CD14-positive monocyte (primary cell): ENCODE measurements at regions not wholly inside any gene's neighbourhood (a gene's known extent, or its start where the extent isn't known, plus 50 kb on each side); places are given as distances from the start of the nearest gene placed in this dataset.

Source experiments
- DNase-seq, 3 donors: peaks; one replicate each; pipeline ENCODE4 v3.0.0-alpha.2; 2011 to 2022
- H2AFZ ChIP-seq: 2 replicates; pipeline ENCODE4 v1.6.0; 2012; ENCODE audit warnings: mild to moderate bottlenecking, low read depth, low read length, inconsistent platforms; ENCODE audit not compliant: insufficient read depth, poor library complexity, severe bottlenecking
- H3K27ac ChIP-seq, 2 donors: 1 replicate in 1 of 2; 2 replicates in 1 of 2; pipeline ENCODE4 v1.5.1; 2012 to 2013; ENCODE audit warnings: low read length in 2 of 2, control low read depth in 1 of 2, inconsistent platforms in 1 of 2, low read depth in 1 of 2, mild to moderate bottlenecking in 1 of 2
- H3K27me3 ChIP-seq, 2 donors: one replicate each; pipeline versions ENCODE4 v1.6.0 to v1.6.1; 2011 to 2013; ENCODE audit warnings: low read length in 2 of 2; ENCODE audit not compliant: control insufficient read depth in 2 of 2, insufficient read depth in 2 of 2
- H3K36me3 ChIP-seq, 2 donors: replicated peaks in 1 of 2; 1 replicate in 1 of 2; 2 replicates in 1 of 2; pipeline versions ENCODE4 v1.5.1 to v1.6.1; 2012 to 2013; ENCODE audit warnings: low read length in 2 of 2, control low read depth in 1 of 2, inconsistent platforms in 1 of 2, mild to moderate bottlenecking in 1 of 2; ENCODE audit not compliant: insufficient read depth in 2 of 2, control insufficient read depth in 1 of 2
- H3K4me1 ChIP-seq, 2 donors: 1 replicate in 1 of 2; 2 replicates in 1 of 2; pipeline versions ENCODE4 v1.5.1 to v1.6.1; 2012 to 2013; ENCODE audit warnings: low read length in 2 of 2, control low read depth in 1 of 2, inconsistent platforms in 1 of 2, mild to moderate bottlenecking in 1 of 2, moderate library complexity in 1 of 2; ENCODE audit not compliant: insufficient read depth in 2 of 2, control insufficient read depth in 1 of 2
- H3K4me2 ChIP-seq: replicated peaks from 2 replicates; pipeline ENCODE3; 2012; ENCODE audit warnings: low read length, moderate library complexity, mild to moderate bottlenecking; ENCODE audit not compliant: poor library complexity, severe bottlenecking; ENCODE audit errors: extremely low read depth
- H3K4me3 ChIP-seq, 3 experiments: fragments of 200-600 bp in 1 of 3; sonication (generic) in 1 of 3; replicated peaks in 1 of 3; 1 replicate in 2 of 3; 2 replicates in 1 of 3; pipeline ENCODE4 v1.5.1; 2011 to 2013; ENCODE audit warnings: low read length in 3 of 3, mild to moderate bottlenecking in 3 of 3, control low read depth in 2 of 3, low read depth in 2 of 3, inconsistent platforms in 1 of 3, moderate library complexity in 1 of 3
- H3K79me2 ChIP-seq: 2 replicates; pipeline ENCODE4 v1.6.0; 2012; ENCODE audit warnings: mild to moderate bottlenecking, control low read depth, inconsistent platforms, low read length, moderate library complexity; ENCODE audit not compliant: insufficient read depth
- H3K9ac ChIP-seq: 2 replicates; pipeline ENCODE4 v1.6.0; 2017; ENCODE audit warnings: low read length, mild to moderate bottlenecking; ENCODE audit not compliant: insufficient read depth, poor library complexity, severe bottlenecking
- H3K9me3 ChIP-seq, 2 donors: replicated peaks in 1 of 2; 1 replicate in 1 of 2; 2 replicates in 1 of 2; pipeline versions ENCODE4 v1.5.1 to v1.6.1; 2012 to 2013; ENCODE audit warnings: low read length in 2 of 2, control low read depth in 1 of 2; ENCODE audit not compliant: control insufficient read depth in 1 of 2, insufficient read depth in 1 of 2
- H4K20me1 ChIP-seq: 2 replicates; pipeline ENCODE4 v1.6.0; 2012; ENCODE audit warnings: mild to moderate bottlenecking, low read length, control low read depth, moderate library complexity; ENCODE audit not compliant: insufficient read depth
- H3K27ac Mint-ChIP-seq, 7 donors: one replicate each; pipeline ENCODE4 v1.8.0; 2020; ENCODE audit warnings: mild to moderate bottlenecking in 7 of 7, mixed read lengths in 7 of 7, moderate library complexity in 6 of 7, inconsistent platforms in 2 of 7
- H3K27me3 Mint-ChIP-seq, 3 donors: one replicate each; pipeline ENCODE4 v1.8.0; 2021 to 2022; ENCODE audit warnings: low read depth in 3 of 3, mild to moderate bottlenecking in 3 of 3, mixed read lengths in 3 of 3, moderate library complexity in 3 of 3, inconsistent platforms in 1 of 3
- H3K36me3 Mint-ChIP-seq, 2 donors: one replicate each; pipeline ENCODE4 v1.8.0; 2020; ENCODE audit warnings: mixed read lengths in 2 of 2, inconsistent platforms in 1 of 2, mild to moderate bottlenecking in 1 of 2
- H3K4me1 Mint-ChIP-seq: one replicate; pipeline ENCODE4 v1.8.0; 2020; ENCODE audit warnings: mild to moderate bottlenecking, mixed read lengths
- H3K4me3 Mint-ChIP-seq, 2 donors: one replicate each; pipeline ENCODE4 v1.8.0; 2020; ENCODE audit warnings: mild to moderate bottlenecking in 2 of 2, mixed read lengths in 2 of 2, moderate library complexity in 1 of 2
- H3K9me3 Mint-ChIP-seq, 7 donors: one replicate each; pipeline ENCODE4 v1.8.0; 2020 to 2022; ENCODE audit warnings: mixed read lengths in 7 of 7, mild to moderate bottlenecking in 6 of 7, moderate library complexity in 6 of 7, inconsistent platforms in 2 of 7
- CTCF ChIP-seq: fragments of 200-600 bp; IDR thresholded peaks from one replicate; pipeline ENCODE4 v1.8.0; 2022; ENCODE audit warnings: antibody characterized with exemption, mild to moderate bottlenecking
- WGBS: methylation state at CpG from one replicate; pipeline ENCODE4 v1.1.5; 2013; ENCODE audit warnings: missing lambda C conversion rate; ENCODE audit not compliant: insufficient coverage; 5-methylcytosine and 5-hydroxymethylcytosine counted together
- intact Hi-C, 2 donors: fragments of 100-400 bp; cut with micrococcal nuclease; formaldehyde crosslinking; loops; one replicate each; pipeline versions ENCODE4 v1.15.0 to v1.15.1; 2023

- no peak for TF ChIP-seq CTCF
- no peak overlapping the region for H3K9ac ChIP-seq
- no peaks in the 10 kb centered on the region for H3K27me3 ChIP-seq
- H3K79me2 ChIP-seq, result no peaks in the 10 kb centered on the region
- no peaks in the 10 kb centered on the region for H3K9me3 ChIP-seq
- Mint-ChIP-seq H3K9me3 (no peaks in the 10 kb centered on the region), H3K4me3 (no peak overlapping the region), H3K27ac (no peak overlapping the region), H3K27me3 (peaks cover 3 to 7% (median 4%) of the 10 kb centered on the region in 3 donors), H3K36me3 (no peaks in the 10 kb centered on the region), H3K4me1 (no peaks in the 10 kb centered on the region)
- no peak overlapping the region for H3K4me2 ChIP-seq
- H4K20me1 ChIP-seq, result no peaks in the 10 kb centered on the region
- intact Hi-C loops, result no loop called here
- no peaks in the 10 kb centered on the region for H3K36me3 ChIP-seq
- H3K27ac ChIP-seq, result no peak overlapping the region
- H3K4me1 ChIP-seq, result no peaks in the 10 kb centered on the region
- whole genome bisulfite sequencing, result 100% methylated on average over 1 of the region's 5 CpGs
- H2AFZ ChIP-seq, result no peak overlapping the region
- DNase-seq, result no peak
- no peak overlapping the region for H3K4me3 ChIP-seq
Measured at GRCh38 chr13:52975969-52976368, 52.6 kb upstream of the OLFM4 start.

- H3K27me3 Mint-ChIP-seq, result peaks cover 3 to 7% (median 4%) of the 10 kb centered on the region in 3 donors
- H3K36me3 Mint-ChIP-seq, result no peaks in the 10 kb centered on the region
- no peaks in the 10 kb centered on the region for H3K79me2 ChIP-seq
- TF ChIP-seq CTCF, result no peak
- H3K4me2 ChIP-seq, result no peak overlapping the region
- H3K9ac ChIP-seq, result no peak overlapping the region
- 95% methylated on average over 6 of the region's 9 CpGs for WGBS
- no peaks in the 10 kb centered on the region for H3K4me1 ChIP-seq
- H4K20me1 ChIP-seq, result no peaks in the 10 kb centered on the region
- H3K27me3 ChIP-seq, result no peaks in the 10 kb centered on the region
- H3K27ac ChIP-seq, result no peak overlapping the region
- no peaks in the 10 kb centered on the region for H3K36me3 ChIP-seq
- H3K4me3 Mint-ChIP-seq, result no peak overlapping the region
- no peak overlapping the region for H3K4me3 ChIP-seq
- no peak overlapping the region for H2AFZ ChIP-seq
- no peaks in the 10 kb centered on the region for H3K4me1 Mint-ChIP-seq
- DNase-seq, result no peak
- no peaks in the 10 kb centered on the region for H3K9me3 Mint-ChIP-seq
- no peak overlapping the region for H3K27ac Mint-ChIP-seq
- intact Hi-C loops, result no loop called here
- H3K9me3 ChIP-seq, result no peaks in the 10 kb centered on the region
Measured at GRCh38 chr13:52975161-52975560, 53.5 kb upstream of the OLFM4 start.
